Liver (tissue), 3 donors: ENCODE measurements at regions not wholly inside any gene's neighbourhood (a gene's known extent, or its start where the extent isn't known, plus 50 kb on each side); places are given as distances from the start of the nearest gene placed in this dataset.

Experiments
- EGR1 ChIP-seq, 2 donors: IDR thresholded peaks; 2 replicates each; pipeline ENCODE4 v1.6.1; 2016 to 2018; ENCODE audit warnings: antibody characterized with exemption in 2 of 2, low read depth in 2 of 2
- GABPA ChIP-seq, 2 donors: IDR thresholded peaks in 1 of 2; conservative IDR thresholded peaks in 1 of 2; 2 replicates each; pipeline ENCODE4 v1.6.1; 2016; ENCODE audit warnings: antibody characterized with exemption in 2 of 2, mild to moderate bottlenecking in 1 of 2, moderate library complexity in 1 of 2
- RAD21 ChIP-seq, 2 donors: IDR thresholded peaks; 2 replicates each; pipeline ENCODE4 v1.6.1; 2016; ENCODE audit warnings: antibody characterized with exemption in 2 of 2, mild to moderate bottlenecking in 2 of 2
- YY1 ChIP-seq: IDR thresholded peaks from 2 replicates; pipeline ENCODE4 v1.6.1; 2016; ENCODE audit warnings: antibody characterized with exemption, mild to moderate bottlenecking
- TF ChIP-seq, protein P1 (sequence below): fragments of 150-350 bp; IDR thresholded peaks from 2 replicates; pipeline ENCODE4 v1.5.1; 2017; ENCODE audit warnings: improper control_type of control experiment, low read depth, low read length; ENCODE audit not compliant: missing input control
- donor health status: healthy.
- donor health status: healthy.

DNA sequence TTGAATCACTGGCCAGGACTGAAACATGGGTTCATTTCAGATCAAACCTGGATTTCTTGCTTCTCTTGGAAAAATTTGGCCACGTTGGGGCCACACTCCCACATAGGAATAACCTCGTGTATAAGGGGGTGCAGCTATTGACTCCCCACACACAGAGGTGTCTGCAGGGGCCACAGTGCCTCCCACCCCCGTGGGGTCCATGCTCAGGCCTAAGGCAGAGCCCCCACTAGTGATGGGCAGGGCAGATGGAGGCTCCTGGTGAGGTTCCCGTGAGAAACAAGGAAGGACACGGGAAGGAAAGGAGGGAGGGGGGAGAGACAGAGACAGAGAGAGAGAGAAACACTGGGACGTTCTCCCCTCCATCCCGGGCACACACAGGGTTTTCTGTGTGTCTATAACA, 230.5 kb downstream of the ERMARD start:
- TF ChIP-seq, protein P1, sequence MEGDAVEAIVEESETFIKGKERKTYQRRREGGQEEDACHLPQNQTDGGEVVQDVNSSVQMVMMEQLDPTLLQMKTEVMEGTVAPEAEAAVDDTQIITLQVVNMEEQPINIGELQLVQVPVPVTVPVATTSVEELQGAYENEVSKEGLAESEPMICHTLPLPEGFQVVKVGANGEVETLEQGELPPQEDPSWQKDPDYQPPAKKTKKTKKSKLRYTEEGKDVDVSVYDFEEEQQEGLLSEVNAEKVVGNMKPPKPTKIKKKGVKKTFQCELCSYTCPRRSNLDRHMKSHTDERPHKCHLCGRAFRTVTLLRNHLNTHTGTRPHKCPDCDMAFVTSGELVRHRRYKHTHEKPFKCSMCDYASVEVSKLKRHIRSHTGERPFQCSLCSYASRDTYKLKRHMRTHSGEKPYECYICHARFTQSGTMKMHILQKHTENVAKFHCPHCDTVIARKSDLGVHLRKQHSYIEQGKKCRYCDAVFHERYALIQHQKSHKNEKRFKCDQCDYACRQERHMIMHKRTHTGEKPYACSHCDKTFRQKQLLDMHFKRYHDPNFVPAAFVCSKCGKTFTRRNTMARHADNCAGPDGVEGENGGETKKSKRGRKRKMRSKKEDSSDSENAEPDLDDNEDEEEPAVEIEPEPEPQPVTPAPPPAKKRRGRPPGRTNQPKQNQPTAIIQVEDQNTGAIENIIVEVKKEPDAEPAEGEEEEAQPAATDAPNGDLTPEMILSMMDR, result no peak
- no peak for TF ChIP-seq EGR1 (IDR thresholded peaks at IDR 0.05; ENCODE audit: low read depth in 2 of 2)
- TF ChIP-seq GABPA (IDR thresholded peaks at IDR 0.05 in 1 of 2, conservative IDR thresholded peaks at IDR 0.05 in 1 of 2), result no peak
- no peak for TF ChIP-seq YY1
- no peak for TF ChIP-seq RAD21 (IDR thresholded peaks at IDR 0.05)
